ENCODE measurements at regions not wholly inside any gene's neighbourhood (a gene's known extent, or its start where the extent isn't known, plus 50 kb on each side); places are given as distances from the start of the nearest gene placed in this dataset.
"Not testable (repeated sequence)": the region's sequence is repeated elsewhere in the genome, so short reads cannot be mapped to it uniquely, and the experiment has no call there.

DNA sequence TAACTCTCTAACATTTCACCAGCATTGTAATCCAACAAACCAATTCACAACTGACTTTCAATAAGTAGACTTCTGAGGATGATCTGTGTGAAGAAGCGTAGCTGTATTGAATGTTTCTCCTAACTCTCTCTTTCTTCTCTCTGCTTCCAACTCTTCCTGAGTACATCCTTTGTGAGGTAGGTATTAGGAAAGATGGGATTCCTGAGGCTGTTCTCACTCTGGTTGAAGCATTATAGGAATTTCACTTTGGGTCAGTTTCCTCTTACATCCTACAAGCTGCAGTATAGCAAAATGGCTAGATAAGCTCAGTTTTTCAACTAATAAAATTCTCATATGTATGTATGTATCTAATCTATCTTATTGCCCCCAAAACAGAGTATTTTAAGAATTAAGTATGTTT, 702.8 kb downstream of the CETN3 start:
- in situ Hi-C loops (cut with HindIII; ENCODE audit: low sequenced_read_pairs) = no loop called here

DNA sequence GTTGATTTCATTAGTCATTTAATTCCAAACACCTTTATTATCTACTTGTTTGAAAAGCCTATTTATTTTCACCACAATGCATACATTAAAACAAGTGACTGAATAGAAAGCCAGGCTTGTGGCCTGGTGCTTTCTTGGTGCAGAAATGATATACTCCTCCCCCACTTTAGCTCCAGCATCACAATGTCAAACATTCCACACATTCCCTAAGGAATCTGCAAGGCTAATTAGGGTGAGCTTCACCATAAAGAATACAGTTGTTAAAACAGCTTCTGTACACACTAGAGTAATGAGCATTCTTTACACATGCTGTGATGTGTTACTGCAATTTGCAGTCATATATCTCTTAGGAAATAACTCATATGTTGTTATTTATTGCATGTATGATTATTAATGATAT, 705.7 kb downstream of the CETN3 start:
- in situ Hi-C loops (cut with HindIII; ENCODE audit: low sequenced_read_pairs) = no loop called here

GRCh38 chr5:89698028-89698427, 711.5 kb downstream of the CETN3 start:
- in situ Hi-C loops (cut with HindIII; ENCODE audit: low sequenced_read_pairs) = no loop called here

DNA sequence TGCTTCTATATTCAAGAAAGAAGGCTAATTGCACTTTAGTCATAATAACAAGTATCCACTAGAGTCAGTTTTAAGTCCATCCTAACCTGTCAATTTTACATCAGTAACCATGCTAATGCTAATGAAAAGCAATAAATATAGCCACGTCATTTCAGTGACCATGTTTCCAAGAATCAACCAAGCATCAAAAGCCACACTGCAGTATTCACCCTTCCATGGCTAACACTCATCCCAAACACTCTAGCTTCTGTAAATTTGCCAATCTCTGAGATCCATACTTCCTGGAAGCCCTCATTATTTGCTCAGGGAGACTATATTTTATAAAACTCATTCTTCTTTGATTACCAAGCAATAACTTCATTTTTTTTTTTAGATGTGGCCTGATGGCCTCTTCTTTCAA, 712.0 kb downstream of the CETN3 start:
- in situ Hi-C loops (cut with HindIII; ENCODE audit: low sequenced_read_pairs) = no loop called here

- in situ Hi-C loops (cut with HindIII; ENCODE audit: low sequenced_read_pairs) = no loop called here
These were observed 714.2 kb downstream of the CETN3 start for GRCh38 chr5:89695371-89695770.

DNA sequence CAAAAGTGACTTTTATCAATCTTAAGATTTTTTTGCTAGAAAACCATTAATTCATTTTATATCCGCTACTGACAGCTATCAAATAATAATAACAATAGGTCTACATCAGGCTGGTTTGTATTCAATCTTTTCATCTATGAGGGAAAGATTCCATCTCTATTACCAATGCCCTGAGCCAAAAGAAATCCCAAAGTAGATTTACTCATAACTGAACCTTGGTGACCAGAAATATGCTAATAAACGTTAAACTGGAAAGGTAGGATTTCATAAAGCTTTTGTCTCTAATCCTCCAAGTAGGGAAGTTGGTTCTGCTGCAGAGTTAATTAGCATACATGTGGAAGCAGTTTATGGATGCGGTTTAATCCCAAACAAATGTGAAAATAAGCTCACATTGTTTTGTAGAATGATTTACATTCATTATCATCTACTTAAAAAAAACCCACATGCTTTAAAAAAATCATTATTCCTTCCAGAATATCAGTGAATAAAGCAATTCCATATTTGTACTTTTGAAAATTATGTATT, 715.5 kb downstream of the CETN3 start:
- in situ Hi-C loops (cut with HindIII; ENCODE audit: low sequenced_read_pairs) = no loop called here

GRCh38 chr5:89690331-89690730, 719.2 kb downstream of the CETN3 start:
- in situ Hi-C loops (cut with HindIII; ENCODE audit: low sequenced_read_pairs) = no loop called here

DNA sequence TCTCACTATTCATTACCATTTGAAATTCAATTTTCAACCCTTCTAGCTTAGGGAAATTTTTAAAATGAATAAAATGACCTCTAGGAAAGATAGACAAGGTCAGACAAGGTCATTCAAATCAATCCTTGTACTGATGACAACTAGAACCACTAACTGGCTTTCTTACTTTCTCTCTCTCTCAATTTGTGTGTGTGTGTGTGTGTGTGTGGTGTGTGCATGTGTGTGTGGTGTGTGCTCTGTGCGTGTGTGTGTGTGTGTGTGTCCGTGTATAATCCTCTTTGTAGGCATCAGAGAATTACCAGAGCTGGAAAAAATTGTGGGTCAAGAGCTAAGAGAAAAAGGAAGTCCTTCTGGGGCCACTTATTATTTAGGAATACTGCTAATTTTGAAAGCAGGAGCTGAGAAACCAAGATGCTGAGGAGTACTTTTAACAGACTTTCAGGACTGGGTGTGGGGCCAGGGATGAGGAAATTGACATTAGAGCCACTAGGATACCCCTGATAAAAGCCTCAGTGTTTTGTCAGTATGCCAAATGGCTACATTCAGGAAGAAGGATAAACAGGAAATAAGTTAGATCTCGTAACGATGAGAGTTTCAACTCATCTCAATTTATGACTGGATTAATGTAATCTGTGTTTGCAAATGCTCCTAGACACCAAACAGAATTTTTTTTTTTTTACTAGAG, 723.3 kb downstream of the CETN3 start:
- in situ Hi-C loops (cut with HindIII; ENCODE audit: low sequenced_read_pairs) = no loop called here

GRCh38 chr5:89676634-89677033, 732.9 kb downstream of the CETN3 start:
- in situ Hi-C loops (cut with HindIII; ENCODE audit: low sequenced_read_pairs) = no loop called here

GRCh38 chr5:89673019-89673418, 736.5 kb downstream of the CETN3 start:
- in situ Hi-C loops (cut with HindIII; ENCODE audit: low sequenced_read_pairs) = no loop called here

GRCh38 chr5:89668821-89669220, 740.7 kb downstream of the CETN3 start:
- in situ Hi-C loops (cut with HindIII; ENCODE audit: low sequenced_read_pairs) = no loop called here

GRCh38 chr5:89662499-89662898, 747.1 kb downstream of the CETN3 start:
- in situ Hi-C loops (cut with HindIII; ENCODE audit: low sequenced_read_pairs) = no loop called here

- in situ Hi-C loops (cut with HindIII; ENCODE audit: low sequenced_read_pairs) = no loop called here
These were observed 755.9 kb upstream of the MEF2C start for GRCh38 chr5:89638871-89639270.

GRCh38 chr5:89634176-89634575, 751.2 kb upstream of the MEF2C start:
- in situ Hi-C loops (cut with HindIII; ENCODE audit: low sequenced_read_pairs) = not testable (repeated sequence)

DNA sequence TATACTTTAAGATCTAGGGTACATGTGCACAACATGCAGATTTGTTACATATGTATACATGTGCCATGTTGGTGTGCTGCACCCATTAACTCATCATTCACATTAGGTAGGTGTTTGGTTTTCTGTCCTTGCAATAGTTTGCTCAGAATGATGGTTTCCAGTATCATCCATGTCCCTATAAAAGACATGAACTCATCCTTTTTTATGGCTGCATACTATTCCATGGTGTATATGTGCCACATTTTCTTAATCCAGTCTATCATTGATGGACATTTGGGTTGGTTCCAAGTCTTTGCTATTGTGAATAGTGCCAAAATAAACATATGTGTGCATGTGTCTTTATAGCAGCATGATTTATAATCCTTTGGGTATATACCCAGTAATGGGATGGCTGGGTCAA, 747.1 kb upstream of the MEF2C start:
- in situ Hi-C loops (cut with HindIII; ENCODE audit: low sequenced_read_pairs) = not testable (repeated sequence)

- in situ Hi-C loops (cut with HindIII; ENCODE audit: low sequenced_read_pairs) = no loop called here
These were observed 746.1 kb upstream of the MEF2C start for GRCh38 chr5:89628876-89629635.

- in situ Hi-C loops (cut with HindIII; ENCODE audit: low sequenced_read_pairs) = loop anchor here (5.0 kb wide), 1 partner anchor 54 kb away; no protein-coding TSS in a partner anchor
These were observed 733.0 kb upstream of the MEF2C start for GRCh38 chr5:89615839-89616518.

DNA sequence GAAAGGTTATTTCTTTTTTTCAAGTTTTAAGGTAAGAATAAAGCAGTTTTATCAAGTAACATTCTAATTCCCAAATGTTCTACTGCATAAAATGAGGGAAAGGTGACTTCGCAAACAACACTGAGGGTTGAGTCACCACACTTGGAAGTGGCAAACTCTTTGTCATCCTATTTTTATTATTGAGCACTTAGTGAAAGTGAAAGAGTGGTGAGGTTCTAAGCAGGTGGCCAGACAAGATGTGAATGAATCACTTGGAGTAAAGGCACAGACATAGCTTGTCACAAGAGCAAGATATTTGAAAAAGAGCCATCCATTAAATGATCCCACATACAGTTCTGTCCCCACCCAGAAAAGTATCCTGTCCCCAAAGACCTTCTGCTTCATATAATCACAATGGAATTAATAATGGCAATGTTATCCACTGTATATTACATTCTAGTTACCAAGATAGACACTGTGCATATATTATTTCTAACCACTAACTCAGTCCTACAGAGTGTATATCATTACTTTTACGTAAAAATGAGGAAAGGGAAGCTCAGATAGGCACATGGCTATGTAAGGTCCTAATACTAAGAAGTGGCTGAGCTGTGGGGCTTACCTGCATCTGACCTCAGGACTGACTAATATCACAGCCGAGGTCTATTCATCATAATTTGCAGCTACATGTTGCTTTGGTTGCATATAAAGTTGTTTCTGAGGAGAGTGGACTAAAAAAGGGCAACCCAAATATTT, 730.4 kb upstream of the MEF2C start:
- in situ Hi-C loops (cut with HindIII; ENCODE audit: low sequenced_read_pairs) = no loop called here

GRCh38 chr5:89606939-89607534, 724.1 kb upstream of the MEF2C start:
- in situ Hi-C loops (cut with HindIII; ENCODE audit: low sequenced_read_pairs) = no loop called here

DNA sequence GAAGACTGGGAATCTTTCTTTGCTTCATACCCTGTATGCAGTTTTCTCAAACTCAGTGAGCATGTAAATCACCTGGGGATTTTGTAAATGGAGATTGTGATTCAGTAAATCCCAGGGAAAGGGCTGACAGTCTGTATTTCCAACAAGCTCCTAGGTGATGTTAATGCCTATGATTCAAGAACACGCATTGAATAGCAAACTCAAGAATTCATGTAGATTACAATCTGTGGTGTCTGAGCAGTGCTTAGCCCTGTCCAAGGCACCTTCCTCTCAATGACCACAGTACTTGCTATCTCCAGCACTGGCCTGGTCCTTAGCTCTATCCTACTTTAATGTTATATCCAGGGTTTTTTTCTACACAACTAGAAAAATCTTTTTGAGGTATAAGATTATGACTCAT, 721.4 kb upstream of the MEF2C start:
- in situ Hi-C loops (cut with HindIII; ENCODE audit: low sequenced_read_pairs) = no loop called here

DNA sequence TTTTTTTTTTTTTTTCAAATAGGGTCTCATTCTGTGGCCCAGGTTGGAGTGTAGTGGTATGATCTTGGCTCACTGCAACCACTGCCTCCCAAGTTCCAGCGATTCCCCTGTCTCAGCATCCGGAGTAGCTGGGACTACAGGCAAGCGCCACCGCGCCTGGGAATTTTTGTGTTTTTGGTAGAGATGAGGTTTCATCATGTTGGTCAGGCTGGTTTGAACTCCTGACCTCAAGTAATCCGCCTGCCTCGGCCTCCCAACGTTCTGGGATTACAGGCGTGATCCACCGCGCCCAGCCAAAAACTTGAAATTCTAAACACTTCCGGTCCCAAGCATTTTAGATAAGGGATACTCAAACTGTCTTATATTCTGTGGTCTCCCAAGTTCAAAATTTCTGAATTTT, 718.9 kb upstream of the MEF2C start:
- in situ Hi-C loops (cut with HindIII; ENCODE audit: low sequenced_read_pairs) = no loop called here

Data from endothelial cell of hepatic sinusoid (primary cell).